GM18505 (cell line): ENCODE measurements at regions not wholly inside any gene's neighbourhood (a gene's known extent, or its start where the extent isn't known, plus 50 kb on each side); places are given as distances from the start of the nearest gene placed in this dataset.
"Not testable (repeated sequence)": the region's sequence is repeated elsewhere in the genome, so short reads cannot be mapped to it uniquely, and the experiment has no call there.

Experiments used
- ATAC-seq: cut with Tn5 transposase; IDR thresholded peaks from one replicate; pipeline ENCODE4 v1.9.1; 2021; ENCODE audit not compliant: unreplicated experiment
- POLR2A ChIP-seq: IDR thresholded peaks from 4 replicates; pipeline ENCODE4 v1.6.1; 2011; ENCODE audit warnings: borderline replicate concordance; ENCODE audit not compliant: insufficient read depth, insufficient read length; ENCODE audit errors: extremely low read depth

DNA sequence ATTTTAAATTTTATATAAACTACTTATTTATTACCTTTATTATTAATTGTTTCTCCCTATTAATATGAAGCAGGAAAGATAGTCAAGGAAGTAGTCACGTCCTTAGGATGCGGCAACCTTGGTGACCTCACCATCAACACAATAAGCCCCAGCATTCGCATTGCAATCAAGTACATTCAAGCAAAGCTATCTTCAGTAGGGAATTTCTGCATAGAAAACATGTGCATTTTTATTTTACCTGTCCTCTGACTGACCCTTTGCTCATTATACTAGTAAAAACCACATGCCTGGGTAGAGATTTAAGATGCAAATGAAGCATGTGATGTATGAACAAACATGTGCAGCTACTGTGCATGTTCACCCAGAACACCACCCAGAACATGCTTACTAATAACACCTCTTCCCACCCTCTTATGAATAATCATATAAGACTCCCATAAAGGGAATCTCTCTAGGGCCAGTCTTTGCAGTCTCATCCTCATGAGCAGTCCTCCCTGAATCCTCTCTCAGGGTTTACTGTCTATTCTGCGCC, 869.6 kb downstream of the TAF11L14 start:
- no peak for ATAC-seq

DNA sequence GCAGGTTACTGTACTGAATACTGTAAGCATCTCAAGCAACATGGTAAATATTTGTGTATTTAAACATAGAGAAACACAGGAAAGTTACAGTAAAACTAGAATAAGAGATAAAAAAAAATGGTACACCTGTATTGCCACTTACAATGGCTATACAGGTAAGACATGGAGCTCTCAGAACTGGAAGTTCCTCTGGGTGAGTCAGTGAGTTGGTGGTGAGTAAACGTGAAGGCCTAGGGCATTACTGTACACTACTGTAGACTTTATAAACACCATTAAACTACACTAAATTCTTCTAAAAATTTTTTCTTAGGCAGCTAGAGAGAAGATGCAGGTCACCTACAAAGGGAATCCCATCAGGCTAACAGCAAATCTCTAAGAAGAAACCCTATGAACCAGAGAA, 872.9 kb downstream of the TAF11L14 start:
- ATAC-seq, result no peak

More for the DNA sequence above, 869.6 kb downstream of the TAF11L14 start:
- TF ChIP-seq POLR2A, result no peak

DNA sequence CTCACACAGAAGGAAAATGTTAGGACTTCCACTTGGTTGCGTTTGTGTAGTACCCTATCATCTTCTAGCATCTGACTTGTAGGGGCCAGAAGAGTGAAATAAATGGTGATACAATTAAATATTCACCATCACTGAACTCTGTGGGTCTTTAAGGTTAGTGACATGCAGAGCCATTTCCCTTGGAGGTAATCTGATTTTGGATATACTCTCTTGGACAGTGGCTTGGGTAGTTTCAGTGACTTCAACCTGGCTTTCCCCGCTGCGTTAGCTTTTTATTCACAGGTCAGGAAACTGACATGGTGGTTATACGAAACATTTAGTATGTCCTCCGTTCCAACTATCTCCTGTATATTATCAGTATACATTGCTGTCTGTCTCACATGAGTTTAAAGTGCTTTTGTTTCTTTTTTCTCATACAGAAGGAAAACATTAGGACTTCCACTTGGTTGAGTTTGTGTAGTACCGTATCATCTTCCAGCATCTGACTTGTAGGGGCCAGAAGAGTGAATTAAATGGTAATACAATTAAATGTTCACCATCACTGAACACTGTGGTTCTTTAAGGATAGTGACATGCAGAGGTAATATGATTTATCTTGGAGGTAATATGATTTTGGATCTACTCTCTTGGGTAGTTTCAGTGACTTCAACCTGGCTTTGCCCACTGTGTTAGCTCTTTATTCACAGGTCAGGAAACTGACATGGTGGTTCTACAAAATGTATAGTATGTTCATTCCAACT, 883.6 kb downstream of the TAF11L14 start:
- no peak for TF ChIP-seq POLR2A
- no peak for ATAC-seq

More for the DNA sequence above, 872.9 kb downstream of the TAF11L14 start:
- no peak for TF ChIP-seq POLR2A

DNA sequence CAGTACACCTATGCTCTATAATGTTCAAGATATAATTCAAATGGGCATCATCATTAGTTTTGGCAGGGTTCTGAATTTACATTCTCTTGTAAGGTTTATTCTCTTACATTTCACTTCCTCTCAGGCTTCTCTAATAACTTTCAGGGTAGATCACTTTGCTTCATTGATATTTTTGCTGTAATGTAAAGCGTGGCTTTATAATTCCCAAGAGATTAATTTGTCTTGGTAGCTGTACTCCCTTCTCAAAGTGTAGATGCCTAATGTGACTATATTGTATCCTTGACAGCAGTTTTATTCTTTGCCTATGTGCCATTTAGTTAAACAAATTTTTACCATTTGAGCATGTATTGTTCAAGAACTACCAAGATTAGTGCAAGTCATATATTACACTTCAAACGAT, 889.1 kb downstream of the TAF11L14 start:
- no peak for ATAC-seq
- no peak for TF ChIP-seq POLR2A

DNA sequence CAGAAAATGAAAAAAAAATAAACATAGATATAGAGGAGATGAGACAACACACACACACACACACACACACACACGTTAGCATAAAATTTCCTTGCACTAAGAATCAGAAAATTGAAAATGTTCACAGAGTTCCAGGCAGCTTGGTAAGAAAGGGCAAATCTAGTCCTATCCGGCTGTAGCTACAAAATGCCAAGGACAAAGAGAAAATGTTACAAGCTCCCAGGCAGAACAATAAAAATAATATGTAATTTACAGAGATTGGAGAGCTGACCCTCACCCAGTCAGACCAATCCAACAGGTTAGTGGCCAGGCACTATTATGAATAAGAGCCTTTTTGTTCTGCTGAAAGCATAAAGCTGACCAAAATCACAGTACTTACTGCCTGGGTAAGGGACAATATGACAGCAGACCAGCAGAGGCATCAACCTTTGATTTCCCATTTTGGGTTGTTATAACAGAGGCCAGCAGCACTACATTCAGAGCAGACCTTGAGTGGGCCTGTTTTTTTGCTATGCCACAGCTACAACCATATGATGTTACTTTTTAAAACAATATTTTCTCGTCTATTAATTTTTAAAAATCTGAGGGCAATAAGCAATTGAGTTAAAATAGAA, 892.6 kb downstream of the TAF11L14 start:
- ATAC-seq, result no peak
- TF ChIP-seq POLR2A, result no peak

DNA sequence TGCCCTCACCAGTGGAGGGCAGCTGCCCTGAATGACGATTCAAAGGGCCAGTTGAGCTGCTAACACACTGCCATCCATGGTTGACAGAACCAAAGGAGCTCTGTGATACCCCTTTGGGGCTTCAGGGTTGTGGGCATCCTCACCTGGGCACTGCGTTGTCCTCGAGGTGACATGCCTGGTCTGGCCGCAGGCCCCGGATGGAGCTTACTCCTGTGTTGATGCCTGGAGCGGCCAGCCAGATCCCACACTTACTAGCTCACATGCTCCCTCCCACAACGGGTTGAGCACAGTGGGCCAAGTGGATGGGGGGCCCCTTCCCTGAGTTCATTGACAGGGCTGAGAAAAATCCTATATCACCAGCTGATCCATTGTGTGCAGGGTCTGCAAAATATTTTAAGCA, 898.9 kb downstream of the TAF11L14 start:
- TF ChIP-seq POLR2A, result no peak
- no peak for ATAC-seq

DNA sequence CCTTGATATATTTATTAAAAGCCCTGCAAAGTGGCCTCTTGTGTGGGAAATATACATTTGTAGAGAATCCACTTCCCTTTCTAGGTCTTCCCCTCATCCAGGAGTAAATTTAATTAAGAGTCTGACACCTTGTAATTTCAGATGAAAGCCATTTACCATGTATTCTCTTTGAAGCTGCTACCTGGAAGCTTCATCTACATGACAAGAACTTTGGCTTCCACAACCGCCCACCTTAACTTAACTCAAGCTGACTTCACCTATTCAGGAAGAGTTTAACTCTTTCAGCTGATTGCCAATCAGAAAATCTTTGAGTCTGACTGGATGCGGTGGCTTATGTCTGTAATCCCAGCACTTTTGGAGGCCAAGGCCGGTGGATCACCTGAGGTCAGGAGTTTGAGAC, 899.9 kb downstream of the TAF11L14 start:
- TF ChIP-seq POLR2A, result no peak
- no peak for ATAC-seq

DNA sequence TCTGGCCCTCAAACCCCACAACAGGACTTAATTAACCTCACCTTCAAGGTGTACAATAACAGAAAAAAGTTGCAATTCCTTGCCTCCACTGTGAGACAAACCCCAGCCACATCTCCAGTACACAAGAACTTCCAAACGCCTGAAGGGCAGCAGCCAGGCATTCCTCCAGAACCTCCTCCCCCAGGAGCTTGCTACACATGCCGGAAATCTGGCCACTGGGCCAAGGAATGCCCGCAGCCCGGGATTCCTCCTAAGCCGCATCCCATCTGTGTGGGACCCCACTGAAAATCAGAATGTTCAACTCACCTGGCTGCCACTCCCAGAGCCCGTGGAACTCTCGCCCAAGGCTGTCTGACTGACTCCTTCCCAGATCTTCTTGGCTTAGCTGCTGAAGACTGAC, 901.5 kb downstream of the TAF11L14 start:
- ATAC-seq, result not testable (repeated sequence)

DNA sequence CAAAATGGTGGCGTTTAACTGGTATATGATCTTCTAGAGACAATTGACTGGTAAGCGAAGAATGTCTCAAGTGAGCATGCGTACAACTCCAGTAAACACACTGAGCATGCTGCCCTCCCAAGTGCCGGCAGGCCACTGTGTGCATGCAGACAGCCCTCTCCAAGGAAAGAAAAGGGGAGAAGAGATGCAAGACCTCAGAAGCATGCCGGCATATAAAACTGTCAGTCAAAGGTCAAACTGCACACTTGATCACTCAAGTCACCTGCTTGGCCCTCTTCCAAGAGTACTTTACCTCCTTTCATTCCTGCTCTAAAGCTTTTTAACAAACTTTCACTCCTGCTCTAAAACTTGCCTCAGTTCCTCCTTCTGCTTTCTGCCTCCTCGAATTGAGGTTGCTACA, 910.2 kb downstream of the TAF11L14 start:
- no peak for ATAC-seq
- no peak for TF ChIP-seq POLR2A

DNA sequence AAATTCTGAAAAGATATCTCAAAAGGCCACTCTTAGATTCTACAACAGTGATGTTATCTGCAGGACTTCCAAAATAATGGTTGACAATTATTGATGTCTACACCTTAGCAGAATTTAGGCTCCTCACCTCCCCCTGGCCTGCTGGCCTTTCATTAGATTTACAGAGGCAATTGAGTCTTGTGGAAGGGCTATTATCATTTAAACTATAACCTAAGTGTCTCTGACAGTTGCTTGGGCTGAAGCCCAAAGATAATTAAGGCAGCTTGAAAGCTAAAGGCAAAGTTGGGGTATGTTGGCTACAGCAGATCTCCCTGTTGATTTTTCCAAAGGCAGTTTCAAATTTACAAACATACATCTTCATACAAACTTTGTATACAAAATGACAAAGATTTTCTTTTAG, 912.3 kb downstream of the TAF11L14 start:
- ATAC-seq, result no peak
- no peak for TF ChIP-seq POLR2A

DNA sequence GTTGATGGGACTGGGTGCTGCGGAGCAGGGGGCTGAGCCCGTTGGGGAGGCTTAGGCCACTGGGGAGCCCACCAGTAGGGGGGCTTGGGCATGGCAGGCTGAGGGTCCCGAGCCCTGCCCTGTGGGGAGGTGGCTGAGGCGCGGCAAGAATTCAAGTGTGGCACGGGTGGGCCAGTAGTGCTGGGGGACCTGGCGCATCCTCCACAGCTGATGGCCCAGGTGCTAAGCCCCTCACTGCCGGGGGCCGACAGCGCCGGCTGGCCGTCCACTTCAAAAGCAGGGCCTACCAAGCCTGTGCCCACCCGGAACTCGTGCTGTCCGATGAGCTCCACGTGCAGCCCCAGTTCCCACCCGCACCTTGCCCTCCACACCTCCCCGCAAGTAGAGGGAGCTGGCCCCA, 917.5 kb downstream of the TAF11L14 start:
- no peak for TF ChIP-seq POLR2A
- ATAC-seq, result no peak

DNA sequence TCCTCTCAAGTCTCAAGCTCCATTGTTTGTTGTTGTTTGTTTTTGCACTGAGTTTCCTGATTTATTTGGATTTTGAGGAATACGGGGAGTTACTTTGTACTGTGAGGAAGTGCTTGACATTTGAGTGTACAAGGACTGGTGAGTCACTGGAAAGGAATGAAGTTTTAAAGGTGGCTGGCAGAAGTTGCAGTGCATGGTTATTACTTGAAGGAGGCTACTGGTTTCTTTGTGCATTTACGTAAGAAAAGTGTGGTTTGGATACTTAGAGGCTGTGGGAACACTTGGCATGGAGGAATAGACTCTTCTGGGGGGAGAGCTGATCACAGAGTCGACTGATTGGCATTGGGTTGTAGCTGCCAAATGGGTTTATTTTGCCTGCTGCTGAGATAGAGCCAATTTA, 919.0 kb downstream of the TAF11L14 start:
- TF ChIP-seq POLR2A, result no peak
- no peak for ATAC-seq

DNA sequence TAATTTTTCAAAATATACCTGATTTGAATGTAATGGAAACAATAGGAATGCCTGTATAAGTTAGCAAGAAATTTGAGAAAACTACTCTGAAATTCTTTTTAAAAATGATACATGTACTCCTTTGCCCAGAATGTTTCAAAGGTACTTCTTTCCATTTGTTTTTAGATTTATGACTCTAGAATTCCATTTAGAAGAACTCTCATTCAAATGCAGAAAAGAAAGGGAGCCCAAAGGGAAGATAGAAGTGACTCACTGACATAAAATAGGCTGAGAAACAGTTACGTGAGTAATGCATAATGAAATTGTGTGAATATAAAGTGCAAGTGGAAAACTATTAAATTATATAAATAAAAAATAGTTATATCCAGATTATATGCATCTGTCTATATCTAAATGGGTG, 926.3 kb downstream of the TAF11L14 start:
- no peak for ATAC-seq
- no peak for TF ChIP-seq POLR2A

DNA sequence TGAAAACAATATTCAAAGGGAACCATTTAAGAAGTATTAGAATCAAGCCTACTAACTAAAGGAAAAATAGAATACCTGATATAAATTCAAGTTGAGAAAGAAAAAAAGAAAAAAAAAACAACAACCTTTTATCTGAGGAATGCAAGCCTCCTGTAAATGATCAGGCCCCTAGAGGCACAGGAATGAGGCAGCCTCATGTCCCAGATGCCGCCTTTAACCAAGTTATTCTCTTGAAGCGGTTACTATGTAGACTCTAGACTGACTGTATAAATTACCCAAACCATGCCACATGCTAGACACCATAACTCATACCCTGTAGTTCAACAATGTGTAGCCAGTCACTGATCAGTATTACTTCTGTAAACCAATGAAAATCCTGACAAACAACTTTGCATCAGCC, 929.6 kb downstream of the TAF11L14 start:
- no peak for ATAC-seq
- TF ChIP-seq POLR2A, result no peak
